Fibroblast of villous mesenchyme (primary cell): ENCODE measurements at regions not wholly inside any gene's neighbourhood (a gene's known extent, or its start where the extent isn't known, plus 50 kb on each side); places are given as distances from the start of the nearest gene placed in this dataset.

ENCODE experiments used
- DNase-seq: peaks from one replicate; pipeline ENCODE4 v3.0.0-alpha.2; 2010; ENCODE audit warnings: low read depth
- H3K4me3 ChIP-seq: 2 replicates; pipeline ENCODE4 v1.5.1; 2011; ENCODE audit warnings: low read depth, mild to moderate bottlenecking, low read length
- TF ChIP-seq, protein P1 (sequence below): IDR thresholded peaks from 2 replicates; pipeline ENCODE4 v1.5.1; 2012; ENCODE audit warnings: low read depth, mild to moderate bottlenecking, low read length; ENCODE audit not compliant: insufficient read depth

DNA sequence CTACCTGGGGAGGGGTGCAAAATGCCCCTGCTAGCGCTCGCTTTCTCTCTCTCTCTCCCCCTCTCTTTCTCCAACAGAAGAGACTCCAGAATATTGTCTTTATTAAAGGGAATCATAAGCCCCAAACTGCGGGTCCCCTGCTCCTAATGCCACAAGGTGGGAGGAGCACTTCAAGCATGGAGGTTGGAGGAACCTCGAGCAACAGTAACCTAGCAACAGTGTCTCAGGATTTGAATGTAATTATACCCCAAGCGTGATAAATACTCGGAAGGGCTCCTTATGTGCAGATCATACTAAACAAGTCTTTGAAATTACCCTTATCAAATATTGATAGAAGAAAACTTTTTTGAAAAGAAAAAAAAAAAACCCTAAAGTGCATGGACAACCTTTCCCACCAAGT lies 582.2 kb upstream of the PPP2R3A start:
- DNase-seq: no peak
- TF ChIP-seq, protein P1, sequence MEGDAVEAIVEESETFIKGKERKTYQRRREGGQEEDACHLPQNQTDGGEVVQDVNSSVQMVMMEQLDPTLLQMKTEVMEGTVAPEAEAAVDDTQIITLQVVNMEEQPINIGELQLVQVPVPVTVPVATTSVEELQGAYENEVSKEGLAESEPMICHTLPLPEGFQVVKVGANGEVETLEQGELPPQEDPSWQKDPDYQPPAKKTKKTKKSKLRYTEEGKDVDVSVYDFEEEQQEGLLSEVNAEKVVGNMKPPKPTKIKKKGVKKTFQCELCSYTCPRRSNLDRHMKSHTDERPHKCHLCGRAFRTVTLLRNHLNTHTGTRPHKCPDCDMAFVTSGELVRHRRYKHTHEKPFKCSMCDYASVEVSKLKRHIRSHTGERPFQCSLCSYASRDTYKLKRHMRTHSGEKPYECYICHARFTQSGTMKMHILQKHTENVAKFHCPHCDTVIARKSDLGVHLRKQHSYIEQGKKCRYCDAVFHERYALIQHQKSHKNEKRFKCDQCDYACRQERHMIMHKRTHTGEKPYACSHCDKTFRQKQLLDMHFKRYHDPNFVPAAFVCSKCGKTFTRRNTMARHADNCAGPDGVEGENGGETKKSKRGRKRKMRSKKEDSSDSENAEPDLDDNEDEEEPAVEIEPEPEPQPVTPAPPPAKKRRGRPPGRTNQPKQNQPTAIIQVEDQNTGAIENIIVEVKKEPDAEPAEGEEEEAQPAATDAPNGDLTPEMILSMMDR: no peak

DNA sequence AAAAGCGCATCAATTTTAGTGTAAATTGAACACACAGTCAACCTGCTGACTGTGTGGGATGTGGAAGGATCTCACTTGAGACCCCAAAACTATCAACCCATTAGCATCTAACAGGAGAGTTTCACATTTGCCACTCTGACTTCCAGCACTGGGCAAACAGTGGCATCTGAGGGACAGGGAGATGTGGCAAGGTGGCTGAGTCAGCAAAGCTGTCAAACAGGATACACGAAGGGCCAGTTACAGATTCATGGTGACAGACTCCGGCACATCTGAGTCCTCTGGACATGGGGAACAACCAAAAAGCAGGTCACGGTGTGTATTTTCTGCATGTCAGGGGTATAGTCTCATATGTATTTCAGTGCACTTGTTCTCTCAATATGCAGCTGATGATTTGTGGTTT lies 573.4 kb upstream of the PPP2R3A start:
- no peak overlapping the region for H3K4me3 ChIP-seq
- TF ChIP-seq, protein P1: no peak
- DNase-seq: no peak

More for the DNA sequence above, 582.2 kb upstream of the PPP2R3A start:
- H3K4me3 ChIP-seq: no peak overlapping the region

DNA sequence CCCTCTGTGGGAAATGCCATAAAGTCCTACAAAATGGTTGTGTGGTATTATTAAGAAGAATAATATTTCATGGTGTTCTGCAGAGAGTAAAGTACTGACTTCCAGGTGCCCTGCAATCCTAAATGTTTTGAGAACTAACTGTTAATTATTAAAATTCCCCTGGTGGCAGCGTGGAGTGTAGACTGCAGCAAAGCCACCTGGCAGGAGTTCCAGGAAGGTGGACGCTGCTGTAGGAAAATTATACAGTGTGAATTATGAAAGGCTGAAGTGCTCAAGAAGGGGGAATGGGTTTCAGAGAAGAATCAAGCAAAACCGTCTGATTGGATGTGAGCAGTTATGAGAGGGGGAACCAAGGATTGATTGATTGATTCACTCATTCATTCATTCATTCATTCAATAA lies 572.4 kb upstream of the PPP2R3A start:
- H3K4me3 ChIP-seq: no peak overlapping the region
- TF ChIP-seq, protein P1: no peak
- DNase-seq: no peak

DNA sequence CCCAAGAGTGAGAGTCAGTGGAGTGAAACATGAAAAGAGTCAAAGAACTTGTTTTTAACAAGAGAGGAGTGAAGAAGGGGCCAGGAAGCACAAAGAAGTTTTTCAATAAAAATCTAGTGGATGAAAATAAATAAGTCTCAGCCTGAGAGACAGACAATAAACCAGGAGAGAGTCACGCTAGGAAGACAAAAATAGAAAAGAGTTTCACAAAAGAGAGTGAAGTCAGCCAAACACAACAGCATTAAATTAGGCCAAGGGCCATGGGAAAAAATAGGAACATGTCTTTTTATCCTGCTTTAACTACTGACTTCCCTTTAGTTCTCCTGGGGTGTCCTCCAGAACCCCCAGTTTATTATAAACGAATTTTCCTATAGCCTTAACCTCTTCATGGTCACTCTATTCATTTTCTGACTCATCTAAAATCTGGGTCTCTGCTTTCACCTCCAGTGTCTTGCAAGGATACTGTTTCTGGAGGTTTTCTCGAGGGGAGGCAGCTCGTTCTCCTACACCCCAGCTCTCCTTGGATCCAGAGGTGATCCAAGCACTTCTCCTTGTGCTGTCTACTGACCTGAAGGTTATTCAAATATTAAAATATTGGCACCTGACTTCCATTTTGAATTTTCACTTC lies 571.5 kb upstream of the PPP2R3A start:
- DNase-seq: no peak
- H3K4me3 ChIP-seq: no peak overlapping the region
- TF ChIP-seq, protein P1: no peak

DNA sequence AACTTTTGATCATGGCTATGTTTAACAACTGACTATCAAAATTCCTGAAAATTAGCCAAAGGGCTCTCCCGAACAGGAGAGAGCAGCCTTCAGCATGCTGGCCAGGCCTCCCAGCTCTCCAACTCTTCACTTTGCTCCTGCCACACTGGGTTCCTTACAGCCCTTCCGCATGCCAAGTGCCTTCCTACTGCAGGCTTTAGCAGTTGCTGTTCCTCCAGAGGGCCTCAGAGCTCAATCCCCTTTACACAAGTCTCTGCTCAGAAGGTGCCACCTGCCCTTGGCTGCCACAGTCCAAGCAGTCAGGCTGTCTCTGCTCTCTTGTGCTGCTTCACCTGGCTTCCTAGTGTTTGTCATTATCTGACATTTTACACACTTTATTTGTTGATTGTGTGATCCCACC lies 553.1 kb upstream of the PPP2R3A start:
- TF ChIP-seq, protein P1: no peak
- DNase-seq: no peak
- no peak overlapping the region for H3K4me3 ChIP-seq

DNA sequence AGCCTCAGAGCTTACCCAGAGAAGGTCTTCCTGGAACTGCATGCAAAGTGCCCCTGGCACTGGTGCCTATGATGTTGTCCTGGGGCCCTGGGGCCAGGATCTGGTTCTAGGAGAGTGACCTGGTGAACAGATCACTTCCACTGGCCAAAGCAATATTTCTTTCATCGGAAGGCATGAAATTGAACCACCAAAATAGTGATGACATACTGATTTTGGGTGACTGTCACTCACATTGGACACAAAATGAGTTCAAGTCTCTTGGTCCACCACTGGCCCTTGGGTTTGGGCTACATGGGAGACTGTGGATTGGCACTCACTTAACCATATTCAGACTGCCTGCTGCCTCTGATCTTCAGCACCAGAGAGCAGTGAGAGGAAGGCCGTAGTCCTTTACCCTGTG lies 549.3 kb upstream of the PPP2R3A start:
- H3K4me3 ChIP-seq: no peak overlapping the region
- DNase-seq: no peak
- TF ChIP-seq, protein P1: no peak

DNA sequence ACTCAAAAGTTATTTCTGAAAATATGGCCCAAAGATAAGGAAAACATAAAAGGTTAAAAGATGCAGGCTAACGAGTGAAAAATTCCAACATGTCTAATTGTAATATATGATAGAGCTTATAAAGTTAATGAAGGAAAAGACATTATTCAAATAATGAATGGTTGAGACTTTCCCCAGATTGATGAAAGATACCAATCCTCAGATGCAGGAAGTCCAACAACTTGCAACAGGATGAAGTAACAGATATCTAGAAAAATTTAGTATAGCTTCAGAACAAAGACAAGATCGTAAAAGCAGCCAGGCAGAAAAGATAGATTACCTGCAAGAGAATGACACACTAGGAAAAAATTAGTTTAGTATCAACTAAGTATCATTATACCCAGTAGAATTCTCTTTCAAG lies 546.4 kb upstream of the PPP2R3A start:
- no peak overlapping the region for H3K4me3 ChIP-seq
- TF ChIP-seq, protein P1: no peak
- DNase-seq: no peak
